Caki2 (cell line): ENCODE measurements at regions not wholly inside any gene's neighbourhood (a gene's known extent, or its start where the extent isn't known, plus 50 kb on each side); places are given as distances from the start of the nearest gene placed in this dataset.
A peak's percentile ranks its signal among the peaks of the same experiment; 100 is the strongest.

Source experiments
- DNase-seq: peaks from one replicate; pipeline ENCODE4 v3.0.0-alpha.2; 2015; ENCODE audit warnings: low read depth
- in situ Hi-C: cut with HindIII; loops from 2 replicates; pipeline ENCODE4 v1.10.0; 2016; ENCODE audit warnings: low sequenced_read_pairs, low pct_unique_long_range_greater_than_20kb, mixed read lengths

- in situ Hi-C loops: no loop called here
Observed at GRCh38 chr1:221470000-221470698, 271.7 kb downstream of the DUSP10 start.

GRCh38 chr1:221473411-221473810 is 268.5 kb downstream of the DUSP10 start:
- peak; percentile 49 for DNase-seq
- in situ Hi-C loops: no loop called here

More at GRCh38 chr1:221470000-221470698, 271.7 kb downstream of the DUSP10 start:
- no peak for DNase-seq

GRCh38 chr1:221477252-221477651 is 264.6 kb downstream of the DUSP10 start:
- in situ Hi-C loops: no loop called here
- no peak for DNase-seq

GRCh38 chr1:221478050-221478949 is 263.6 kb downstream of the DUSP10 start:
- in situ Hi-C loops: no loop called here
- peak; percentile 81 for DNase-seq

- peak; percentile 88 for DNase-seq
- in situ Hi-C loops: no loop called here
Observed at GRCh38 chr1:221487781-221488524, 253.9 kb downstream of the DUSP10 start.

- no peak for DNase-seq
- in situ Hi-C loops: no loop called here
Observed at GRCh38 chr1:221488550-221488949, 253.3 kb downstream of the DUSP10 start.

- in situ Hi-C loops: no loop called here
- no peak for DNase-seq
Observed at GRCh38 chr1:221494670-221495069, 247.2 kb downstream of the DUSP10 start.

GRCh38 chr1:221497046-221497445 is 244.8 kb downstream of the DUSP10 start:
- no peak for DNase-seq
- in situ Hi-C loops: no loop called here

- in situ Hi-C loops: no loop called here
- no peak for DNase-seq
Observed at GRCh38 chr1:221503268-221503667, 238.6 kb downstream of the DUSP10 start.

- no peak for DNase-seq
- in situ Hi-C loops: no loop called here
Observed at GRCh38 chr1:221509575-221510355, 232.1 kb downstream of the DUSP10 start.

GRCh38 chr1:221510793-221511503 is 230.9 kb downstream of the DUSP10 start:
- in situ Hi-C loops: no loop called here
- DNase-seq: no peak

- no peak for DNase-seq
- in situ Hi-C loops: no loop called here
Observed at GRCh38 chr1:221511797-221512196, 230.1 kb downstream of the DUSP10 start.

- no peak for DNase-seq
- in situ Hi-C loops: no loop called here
Observed at GRCh38 chr1:221514806-221515205, 227.1 kb downstream of the DUSP10 start.

GRCh38 chr1:221515496-221515895 is 226.4 kb downstream of the DUSP10 start:
- in situ Hi-C loops: no loop called here
- no peak for DNase-seq

- in situ Hi-C loops: no loop called here
- DNase-seq: no peak
Observed at GRCh38 chr1:221517961-221518360, 223.9 kb downstream of the DUSP10 start.

- in situ Hi-C loops: no loop called here
- DNase-seq: no peak
Observed at GRCh38 chr1:221520250-221520649, 221.6 kb downstream of the DUSP10 start.

GRCh38 chr1:221521686-221522085 is 220.2 kb downstream of the DUSP10 start:
- in situ Hi-C loops: no loop called here
- no peak for DNase-seq

- no peak for DNase-seq
- in situ Hi-C loops: no loop called here
Observed at GRCh38 chr1:221522529-221522940, 219.4 kb downstream of the DUSP10 start.
